GM21526 (cell line): ENCODE measurements at regions not wholly inside any gene's neighbourhood (a gene's known extent, or its start where the extent isn't known, plus 50 kb on each side); places are given as distances from the start of the nearest gene placed in this dataset.

Experiments
- ATAC-seq: cut with Tn5 transposase; IDR thresholded peaks from one replicate; pipeline ENCODE4 v1.9.1; 2021; ENCODE audit warnings: moderate library complexity; ENCODE audit not compliant: unreplicated experiment, low FRiP score

DNA sequence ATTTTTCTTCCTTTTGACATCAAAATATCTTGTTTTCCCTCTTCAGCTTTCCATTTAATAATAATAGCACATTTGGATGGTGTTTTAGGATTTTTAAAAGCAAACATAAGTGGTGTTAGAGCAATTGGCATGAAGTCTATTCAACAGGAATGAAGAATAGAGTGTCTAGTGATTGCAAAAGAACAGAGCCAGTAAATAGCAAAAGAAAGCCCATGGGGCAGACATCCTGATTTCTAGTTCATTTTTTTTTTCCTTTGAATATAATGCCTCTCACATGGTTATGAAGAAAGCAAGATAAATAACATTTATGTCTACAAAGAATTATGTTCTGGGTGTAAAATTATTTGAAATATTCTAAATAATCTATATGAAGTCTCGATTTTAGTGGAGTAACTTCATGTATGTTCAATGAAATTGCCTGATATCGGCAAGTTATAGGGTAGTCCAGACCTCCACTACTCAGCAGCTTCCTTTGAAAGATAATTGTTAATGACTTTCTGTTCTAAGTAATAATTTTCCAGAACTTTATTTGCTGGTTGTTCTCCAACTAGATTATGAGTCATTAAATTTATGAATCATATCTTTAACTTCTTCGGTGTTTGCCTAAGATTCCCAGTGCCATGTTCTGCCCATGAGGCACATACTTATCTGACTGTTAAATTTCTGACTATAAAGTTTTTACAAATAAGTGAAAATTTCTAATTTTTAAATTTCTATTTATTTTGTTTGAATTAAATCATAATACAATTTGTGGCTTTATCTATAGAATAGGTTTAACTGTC lies 587.9 kb downstream of the TLL1 start:
- no peak for ATAC-seq

DNA sequence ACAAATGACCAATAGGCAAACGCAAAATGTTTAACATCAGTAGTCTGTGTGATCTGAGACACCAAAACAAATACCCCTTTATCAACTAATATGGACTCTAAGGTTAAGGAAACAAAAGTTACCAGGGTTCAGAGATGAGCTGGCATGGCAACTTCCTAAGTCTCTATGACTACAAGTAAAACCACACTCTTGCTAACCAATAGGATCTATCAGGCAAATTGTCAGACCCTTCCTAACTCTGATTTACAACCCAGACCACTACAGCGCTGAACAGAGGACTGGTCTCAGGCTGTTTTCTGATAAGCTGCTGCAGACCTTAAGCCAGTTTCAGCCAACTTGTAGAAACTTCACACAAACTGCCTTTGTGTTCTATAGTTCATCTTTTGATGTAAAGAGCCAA lies 608.0 kb downstream of the TLL1 start:
- no peak for ATAC-seq

GRCh38 chr4:166481739-166482138 lies 608.7 kb downstream of the TLL1 start:
- ATAC-seq = no peak

DNA sequence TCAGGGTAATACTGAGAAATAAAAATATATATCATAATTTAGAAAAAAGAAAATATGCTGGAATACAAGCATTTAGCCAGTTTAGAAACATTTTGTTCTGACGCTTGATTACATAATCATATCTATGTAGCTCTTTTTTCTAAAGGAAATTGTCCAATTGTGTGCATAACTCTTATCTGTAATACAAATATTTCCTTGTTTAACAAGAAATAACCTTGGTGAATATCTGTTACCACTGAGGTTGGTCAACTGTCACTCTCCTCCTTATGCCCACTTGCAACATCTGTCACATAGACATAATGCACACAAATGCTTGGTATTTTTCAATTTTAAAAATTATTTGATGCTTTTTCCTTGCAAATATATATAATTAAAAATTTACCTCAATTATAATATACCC lies 609.7 kb downstream of the TLL1 start:
- no peak for ATAC-seq

- ATAC-seq = no peak
Observed at GRCh38 chr4:166491635-166492034, 618.6 kb downstream of the TLL1 start.

DNA sequence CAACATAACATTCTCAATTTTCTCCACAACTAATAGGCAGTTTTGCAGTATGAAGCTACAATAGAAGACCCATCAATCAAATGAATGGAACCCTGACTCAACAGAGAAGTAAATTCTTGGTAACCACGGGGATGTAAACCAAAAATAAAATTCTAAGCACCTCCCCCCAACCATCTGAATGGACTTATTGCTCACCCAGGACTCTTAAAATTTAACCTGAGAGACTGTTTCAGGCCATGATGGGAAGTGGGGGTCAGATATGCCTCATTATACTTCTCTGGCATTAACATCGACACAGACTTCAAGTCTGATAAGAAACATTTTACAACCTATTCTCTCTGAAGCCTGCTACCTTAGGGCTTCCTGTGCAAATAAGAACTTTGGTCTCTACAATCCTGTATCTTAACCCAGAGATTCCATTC lies 620.9 kb downstream of the TLL1 start:
- no peak for ATAC-seq

DNA sequence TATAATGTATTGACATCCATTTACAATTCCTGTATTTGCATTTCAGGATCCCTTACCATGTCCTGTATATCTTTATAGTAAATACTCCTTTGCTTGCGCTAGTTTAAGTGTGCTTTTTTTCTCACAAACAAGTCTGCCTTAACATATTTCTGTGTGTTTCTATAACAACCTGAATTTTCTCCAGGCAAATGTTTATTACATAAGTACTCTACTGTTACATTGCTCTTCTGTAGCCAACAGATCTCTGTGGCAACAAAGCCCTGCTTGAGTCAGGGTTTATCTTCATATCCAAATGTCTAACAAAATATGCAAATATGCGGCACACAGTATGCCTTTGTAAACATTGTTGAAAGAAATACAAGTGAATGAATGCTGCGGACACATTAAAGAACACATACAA lies 625.5 kb downstream of the TLL1 start:
- no peak for ATAC-seq

DNA sequence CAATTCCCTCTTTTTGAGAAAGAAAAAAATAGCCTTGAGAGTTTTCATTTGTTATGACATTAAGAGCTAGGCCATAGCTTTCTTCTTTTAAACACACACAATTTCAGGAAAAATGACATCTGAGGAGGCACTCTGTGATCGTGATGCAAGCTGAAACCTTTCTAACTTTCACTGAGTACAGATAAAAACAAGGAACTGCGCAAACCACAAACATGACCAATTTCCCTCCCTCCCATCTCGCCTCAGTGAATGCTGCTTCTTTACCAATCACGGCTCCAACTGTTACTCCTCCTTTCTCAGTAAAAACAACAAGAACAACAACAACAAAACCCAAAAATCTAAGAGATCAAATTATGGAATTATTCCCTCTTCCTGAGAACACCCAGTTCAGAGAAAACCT lies 626.8 kb downstream of the TLL1 start:
- ATAC-seq = peak; percentile 48

- ATAC-seq = peak; percentile 88
Observed at GRCh38 chr4:166501941-166502382, 628.9 kb downstream of the TLL1 start.

- no peak for ATAC-seq
Observed at GRCh38 chr4:166502660-166503059, 629.6 kb downstream of the TLL1 start.

GRCh38 chr4:166506051-166506450 lies 633.0 kb downstream of the TLL1 start:
- ATAC-seq = no peak

DNA sequence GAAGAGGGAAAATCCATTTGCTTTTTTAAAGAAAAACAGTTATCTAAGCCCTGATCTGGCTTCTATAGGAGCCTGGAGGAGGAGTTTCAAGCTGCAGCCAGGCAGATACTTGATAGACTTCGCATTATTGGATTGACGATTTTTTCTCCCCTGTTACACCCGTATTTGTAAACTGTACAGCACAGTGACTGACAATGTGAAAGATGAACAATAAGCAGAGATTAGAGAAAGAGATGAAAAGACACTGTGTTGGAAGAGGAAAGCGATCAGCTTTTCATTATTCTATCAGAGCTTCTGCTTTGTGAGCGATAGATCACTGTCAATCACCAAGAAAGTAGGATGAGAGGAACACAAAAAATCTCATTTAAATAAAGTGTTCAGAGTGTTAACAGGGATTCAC lies 639.2 kb downstream of the TLL1 start:
- ATAC-seq = no peak

DNA sequence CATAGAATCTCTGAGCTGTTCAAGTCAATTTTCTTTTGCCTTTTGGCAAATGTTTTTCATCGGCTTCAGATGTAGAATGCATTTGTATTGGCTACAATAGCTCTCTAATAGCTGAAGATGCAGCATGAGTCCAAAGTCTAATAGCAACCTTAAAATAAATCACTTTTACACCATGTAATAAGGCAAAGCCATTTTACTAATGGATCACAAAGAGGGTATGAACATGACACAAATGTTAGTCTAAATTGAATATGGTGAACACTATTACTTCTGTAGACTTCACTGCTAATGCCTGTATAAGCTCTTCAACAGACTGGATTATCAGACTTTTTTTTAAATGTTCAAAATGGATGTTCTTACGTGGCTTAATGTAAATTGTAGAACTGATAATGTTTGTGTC lies 645.3 kb downstream of the TLL1 start:
- no peak for ATAC-seq

DNA sequence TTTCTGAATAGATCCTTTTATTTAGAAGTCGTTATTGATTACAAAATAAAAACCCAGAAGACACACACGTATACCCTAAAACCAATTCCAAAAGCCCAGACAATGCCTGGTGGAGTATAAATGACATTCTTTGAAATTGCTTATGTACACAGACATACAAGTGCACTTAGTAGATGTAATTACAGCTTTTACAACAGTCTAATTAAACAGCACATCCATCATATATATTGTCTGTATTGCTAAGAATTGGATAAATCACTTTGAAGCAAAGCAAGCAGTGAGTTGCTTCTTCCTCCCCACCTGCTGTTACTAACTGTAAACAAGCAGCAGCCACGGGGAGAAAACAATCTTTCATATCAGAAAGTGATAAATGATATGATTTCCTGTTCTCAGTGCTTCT lies 645.7 kb downstream of the TLL1 start:
- ATAC-seq = no peak

GRCh38 chr4:166519774-166520173 lies 646.7 kb downstream of the TLL1 start:
- ATAC-seq = no peak

DNA sequence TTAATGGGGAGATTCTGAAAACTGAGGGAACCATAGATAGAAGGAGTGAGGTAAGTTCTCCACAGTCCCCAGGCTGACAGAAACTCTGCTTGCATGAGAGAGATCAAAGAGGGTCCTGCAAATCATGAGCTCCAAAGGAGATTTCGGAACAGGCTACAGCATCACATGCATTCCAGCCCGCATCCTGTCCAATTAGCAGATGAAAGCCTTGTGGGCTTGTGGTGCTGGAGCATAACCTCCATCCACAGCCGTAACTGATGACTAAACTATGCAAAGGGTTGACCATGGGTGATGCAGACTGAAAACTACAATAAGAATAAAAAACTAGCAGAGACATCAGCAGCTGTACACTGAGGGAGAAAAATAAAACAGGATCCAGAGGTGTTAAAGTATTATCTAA lies 654.5 kb downstream of the TLL1 start:
- ATAC-seq = no peak

DNA sequence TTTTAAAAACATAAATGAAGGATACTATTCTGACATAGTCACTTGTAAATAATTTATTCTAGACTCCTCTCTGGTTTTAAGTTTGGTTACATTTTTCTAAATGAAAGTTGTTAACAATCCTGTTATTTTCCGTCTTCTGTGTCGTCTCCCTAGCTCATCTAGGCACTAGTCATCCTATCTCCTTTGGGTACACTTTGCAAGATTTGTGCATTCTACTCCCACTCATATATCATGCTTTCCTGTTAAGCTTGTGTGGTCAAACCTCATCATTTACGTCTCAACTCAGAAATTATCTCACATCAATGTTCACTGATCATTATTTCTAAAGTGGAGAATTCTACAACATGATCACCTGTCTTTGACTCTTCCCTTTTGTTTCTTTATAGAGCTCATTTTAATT lies 658.7 kb downstream of the TLL1 start:
- ATAC-seq = no peak

DNA sequence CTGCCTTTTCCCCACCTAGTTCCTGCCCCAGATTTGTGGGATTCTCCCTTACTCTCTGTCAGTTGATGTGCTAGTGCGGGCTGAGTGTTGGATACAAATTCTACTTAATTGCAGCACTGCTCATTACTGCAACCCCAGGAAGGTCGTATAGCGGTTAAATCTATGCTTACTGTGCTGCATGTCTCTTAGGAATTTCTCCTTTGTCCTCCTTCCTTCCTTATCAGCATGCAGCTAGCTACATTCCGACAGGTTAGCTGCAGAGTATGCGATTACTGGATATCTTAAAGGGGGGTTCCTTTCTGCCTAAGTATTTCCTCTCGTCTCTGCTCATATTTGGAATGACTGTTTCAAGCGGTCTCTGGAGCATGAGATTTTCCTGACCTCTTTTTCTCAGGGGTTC lies 662.8 kb downstream of the TLL1 start:
- no peak for ATAC-seq

DNA sequence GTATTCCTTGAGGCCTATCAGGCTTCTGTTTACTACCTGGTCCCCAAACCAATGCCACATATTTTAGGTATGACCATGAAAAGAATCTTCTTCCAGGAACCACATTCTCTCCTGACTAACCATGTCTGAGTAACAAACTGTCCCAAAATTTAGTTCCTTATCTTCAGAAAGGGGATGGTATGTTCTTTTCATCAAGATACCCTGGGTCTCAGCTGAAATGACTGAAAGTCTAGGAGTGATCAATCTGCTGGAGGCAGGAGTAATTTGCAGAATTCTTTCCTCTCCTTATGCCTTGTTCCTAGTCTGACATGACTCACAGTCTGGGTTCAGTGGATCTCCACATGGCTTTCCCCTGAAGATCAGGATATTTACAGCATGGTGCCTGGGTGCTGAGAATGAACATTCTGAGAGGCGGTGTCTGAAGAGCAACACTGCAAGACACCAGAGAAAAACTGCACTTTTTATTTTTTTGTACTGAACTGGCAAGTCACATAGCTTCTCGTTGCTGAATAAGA lies 665.5 kb downstream of the TLL1 start:
- ATAC-seq = no peak

- ATAC-seq = no peak
Observed at GRCh38 chr4:166546009-166546408, 673.0 kb downstream of the TLL1 start.

GRCh38 chr4:166577639-166578038 lies 656.7 kb downstream of the SPOCK3 start:
- ATAC-seq = no peak

GRCh38 chr4:166585491-166585890 lies 648.8 kb downstream of the SPOCK3 start:
- ATAC-seq = no peak
